Activated CD8-positive, alpha-beta T cell treated with anti-CD3 and anti-CD28 coated beads for 36 hours (primary cell): ENCODE measurements at regions not wholly inside any gene's neighbourhood (a gene's known extent, or its start where the extent isn't known, plus 50 kb on each side); places are given as distances from the start of the nearest gene placed in this dataset.

Experiments
- ATAC-seq: fragments of 200-7000 bp; cut with Tn5 transposase; one replicate; pipeline ENCODE4 v1.10.0; 2021; ENCODE audit warnings: mild to moderate bottlenecking, moderate library complexity
- CTCF ChIA-PET: fragments of 350-600 bp; sonication (Branson Sonifier 250); formaldehyde crosslinking; loops from one replicate; lab custom pipeline; 2021; ENCODE audit warnings: antibody characterized with exemption; lab: Charles Lee
- POLR2A ChIA-PET: fragments of 350-600 bp; sonication (Branson Sonifier 250); formaldehyde crosslinking; loops from one replicate; lab custom pipeline; 2021; ENCODE audit warnings: antibody characterized with exemption; lab: Charles Lee
- DNase-seq: peaks from one replicate; pipeline ENCODE4 v3.0.0-alpha.2; 2020
- H3K27ac Mint-ChIP-seq: one replicate; pipeline ENCODE4 v1.8.0; 2021; ENCODE audit warnings: mild to moderate bottlenecking, mixed read lengths
- H3K27me3 Mint-ChIP-seq: one replicate; pipeline ENCODE4 v1.8.0; 2021; ENCODE audit warnings: mixed read lengths
- H3K36me3 Mint-ChIP-seq: one replicate; pipeline ENCODE4 v1.8.0; 2021; ENCODE audit warnings: low read depth, mixed read lengths
- H3K4me1 Mint-ChIP-seq: one replicate; pipeline ENCODE4 v1.8.0; 2021; ENCODE audit warnings: low read depth, mixed read lengths
- H3K4me3 Mint-ChIP-seq: one replicate; pipeline ENCODE4 v1.8.0; 2021; ENCODE audit warnings: mild to moderate bottlenecking, moderate library complexity, mixed read lengths
- H3K9me3 Mint-ChIP-seq: one replicate; pipeline ENCODE4 v1.8.0; 2021; ENCODE audit warnings: mixed read lengths
- intact Hi-C: fragments of 100-400 bp; cut with micrococcal nuclease; formaldehyde crosslinking; loops from one replicate; pipeline ENCODE4 v1.10.0; 2022
- TF ChIP-seq, protein P1 (sequence below): fragments of 200-600 bp; IDR thresholded peaks from one replicate; pipeline ENCODE4 v1.8.0; 2022; ENCODE audit warnings: antibody characterized with exemption, mild to moderate bottlenecking

DNA sequence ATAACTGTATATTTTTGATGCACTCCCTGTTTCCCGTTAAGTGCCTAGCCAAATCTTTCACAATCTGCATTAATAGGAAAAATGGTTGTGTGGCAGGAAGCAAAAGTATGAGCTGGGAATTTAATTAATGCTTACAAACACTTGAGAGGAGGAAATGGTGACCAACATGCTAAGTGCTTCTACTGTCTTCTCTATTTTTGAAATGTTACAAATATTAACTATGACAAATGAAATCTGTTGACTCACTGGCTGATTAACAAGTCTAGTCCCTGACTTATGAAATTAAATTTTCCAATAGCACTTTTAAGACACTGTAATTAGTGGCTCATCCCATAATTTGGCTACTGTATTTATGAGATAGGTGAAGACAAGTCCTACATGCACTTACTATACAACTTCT, 446.9 kb upstream of the DPPA4 start:
- H3K27ac Mint-ChIP-seq = no peak overlapping the region
- CTCF ChIA-PET = no interaction called here
- H3K9me3 Mint-ChIP-seq = peaks cover 3% of the 10 kb centered on the region
- intact Hi-C loops = no loop called here
- no peak for ATAC-seq
- DNase-seq = no peak
- H3K4me1 Mint-ChIP-seq = peaks cover 3% of the 10 kb centered on the region
- H3K4me3 Mint-ChIP-seq = no peak overlapping the region
- H3K27me3 Mint-ChIP-seq = no peaks in the 10 kb centered on the region
- POLR2A ChIA-PET = no interaction called here
- H3K36me3 Mint-ChIP-seq = no peaks in the 10 kb centered on the region
- TF ChIP-seq, protein P1, sequence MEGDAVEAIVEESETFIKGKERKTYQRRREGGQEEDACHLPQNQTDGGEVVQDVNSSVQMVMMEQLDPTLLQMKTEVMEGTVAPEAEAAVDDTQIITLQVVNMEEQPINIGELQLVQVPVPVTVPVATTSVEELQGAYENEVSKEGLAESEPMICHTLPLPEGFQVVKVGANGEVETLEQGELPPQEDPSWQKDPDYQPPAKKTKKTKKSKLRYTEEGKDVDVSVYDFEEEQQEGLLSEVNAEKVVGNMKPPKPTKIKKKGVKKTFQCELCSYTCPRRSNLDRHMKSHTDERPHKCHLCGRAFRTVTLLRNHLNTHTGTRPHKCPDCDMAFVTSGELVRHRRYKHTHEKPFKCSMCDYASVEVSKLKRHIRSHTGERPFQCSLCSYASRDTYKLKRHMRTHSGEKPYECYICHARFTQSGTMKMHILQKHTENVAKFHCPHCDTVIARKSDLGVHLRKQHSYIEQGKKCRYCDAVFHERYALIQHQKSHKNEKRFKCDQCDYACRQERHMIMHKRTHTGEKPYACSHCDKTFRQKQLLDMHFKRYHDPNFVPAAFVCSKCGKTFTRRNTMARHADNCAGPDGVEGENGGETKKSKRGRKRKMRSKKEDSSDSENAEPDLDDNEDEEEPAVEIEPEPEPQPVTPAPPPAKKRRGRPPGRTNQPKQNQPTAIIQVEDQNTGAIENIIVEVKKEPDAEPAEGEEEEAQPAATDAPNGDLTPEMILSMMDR = no peak

DNA sequence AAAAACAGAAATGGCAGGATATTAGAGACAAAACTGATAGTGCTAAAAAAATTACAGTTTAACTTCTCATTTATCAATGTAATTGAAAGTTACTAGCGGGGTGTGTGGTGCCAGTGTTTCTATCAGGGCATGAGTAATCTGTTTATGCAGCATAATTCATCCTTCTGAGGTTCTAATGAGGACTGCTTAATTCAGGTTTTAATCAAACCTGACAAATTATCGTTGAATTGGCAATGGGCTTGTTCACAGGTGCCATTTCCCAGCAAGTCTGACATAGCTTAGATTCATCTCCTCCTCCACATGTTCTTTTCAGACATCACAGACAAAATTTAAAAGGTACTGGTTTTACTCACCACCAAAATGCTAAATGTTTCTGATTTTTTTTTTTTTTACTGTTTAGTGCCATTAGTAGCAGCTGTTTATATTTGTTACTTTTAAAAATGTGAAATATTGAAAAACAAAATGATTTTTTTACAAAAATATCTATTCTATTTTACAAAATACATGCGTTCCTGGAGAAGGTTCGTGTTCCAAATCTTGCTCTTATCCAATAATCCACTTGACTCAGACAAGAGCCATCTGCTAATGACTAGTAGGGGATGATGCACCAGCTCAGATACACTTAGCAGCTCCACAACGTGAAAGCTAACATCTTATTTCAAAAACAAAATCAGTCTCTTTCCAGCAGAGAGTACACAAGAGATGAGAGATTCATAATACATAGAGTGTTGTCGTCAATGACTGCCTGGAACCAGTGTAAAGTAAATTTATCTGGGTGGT, 447.7 kb upstream of the DPPA4 start:
- DNase-seq = no peak
- Mint-ChIP-seq H3K4me3 (no peak overlapping the region), H3K36me3 (no peaks in the 10 kb centered on the region), H3K4me1 (peaks cover 3% of the 10 kb centered on the region), H3K9me3 (no peaks in the 10 kb centered on the region), H3K27ac (no peak overlapping the region), H3K27me3 (no peaks in the 10 kb centered on the region)
- POLR2A ChIA-PET = interaction anchor here (1.1 kb wide), 1 partner anchor 19 kb away, joined by 3 read pairs; no protein-coding TSS in a partner anchor
- ATAC-seq = no peak
- CTCF ChIA-PET = no interaction called here
- TF ChIP-seq, protein P1 = no peak
- intact Hi-C loops = no loop called here

DNA sequence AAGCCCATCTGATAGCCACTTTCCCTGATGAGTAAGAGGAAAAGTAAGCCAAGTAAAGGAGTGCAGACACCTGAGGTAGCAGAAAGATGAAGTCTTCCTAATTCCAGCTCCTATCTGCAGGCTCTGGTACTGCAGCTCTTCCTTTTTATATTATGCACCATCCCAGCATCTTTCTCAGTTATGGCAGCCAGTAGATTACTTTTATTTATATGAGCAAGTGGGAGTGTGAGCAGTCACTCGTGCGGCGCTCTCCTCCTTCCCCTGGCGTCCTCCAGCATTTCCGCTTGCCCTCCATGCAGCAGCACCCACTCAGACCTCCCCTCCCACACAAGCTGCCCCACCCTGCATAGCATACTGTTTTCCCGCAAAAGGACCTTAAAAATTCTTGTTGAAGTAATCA, 465.9 kb upstream of the DPPA4 start:
- intact Hi-C loops = loop anchor here (10.0 kb wide), 1 partner anchor 1742 kb away; the partner anchor contains the start of gene CD96
- Mint-ChIP-seq H3K27me3 (no peaks in the 10 kb centered on the region), H3K4me1 (peaks cover 50% of the 10 kb centered on the region), H3K9me3 (peaks cover 19% of the 10 kb centered on the region), H3K36me3 (peaks cover 10% of the 10 kb centered on the region), H3K4me3 (no peak overlapping the region), H3K27ac (no peak overlapping the region)
- no peak for ATAC-seq
- CTCF ChIA-PET = interaction anchor here (1.4 to 3.2 kb wide), 2 partner anchors 10 to 50 kb away, joined by 4 to 18 read pairs; no protein-coding TSS in a partner anchor
- DNase-seq = no peak
- TF ChIP-seq, protein P1 = no peak
- POLR2A ChIA-PET = no interaction called here

DNA sequence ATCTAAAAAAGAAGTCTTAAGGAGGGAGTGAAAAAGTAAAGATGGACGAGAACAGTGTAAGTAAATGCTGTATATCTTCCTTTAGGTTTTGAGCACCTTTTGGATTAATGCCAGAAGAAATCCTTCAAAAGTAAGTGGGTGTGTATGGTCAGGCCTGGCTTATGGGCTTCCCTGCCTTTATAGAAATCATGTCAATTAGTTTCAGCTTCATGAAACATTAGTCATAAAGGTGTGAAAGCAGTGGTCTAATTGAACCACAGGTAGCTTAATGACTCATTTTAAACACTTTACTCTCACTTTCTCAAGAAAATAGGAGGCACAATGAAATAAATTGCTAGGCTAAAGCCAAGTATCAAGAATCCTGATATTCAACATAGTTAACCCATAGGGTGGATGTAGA, 467.4 kb upstream of the DPPA4 start:
- Mint-ChIP-seq H3K4me3 (no peak overlapping the region), H3K27me3 (no peaks in the 10 kb centered on the region), H3K27ac (peak overlapping the region; percentile 18), H3K4me1 (peaks cover 50% of the 10 kb centered on the region), H3K9me3 (peaks cover 17% of the 10 kb centered on the region), H3K36me3 (peaks cover 10% of the 10 kb centered on the region)
- ChIA-PET POLR2A (interaction anchor here (0.8 to 1.0 kb wide), 2 partner anchors 13 to 19 kb away, joined by 3 read pairs; no protein-coding TSS in a partner anchor), CTCF (interaction anchor here (3.2 kb wide), 1 partner anchor 11 kb away, joined by 18 read pairs; no protein-coding TSS in a partner anchor)
- intact Hi-C loops = loop anchor here (10.0 kb wide), 1 partner anchor 1740 kb away; the partner anchor contains the start of gene CD96
- ATAC-seq (peak; percentile 55), DNase-seq (peak; percentile 36)
- TF ChIP-seq, protein P1 = no peak

DNA sequence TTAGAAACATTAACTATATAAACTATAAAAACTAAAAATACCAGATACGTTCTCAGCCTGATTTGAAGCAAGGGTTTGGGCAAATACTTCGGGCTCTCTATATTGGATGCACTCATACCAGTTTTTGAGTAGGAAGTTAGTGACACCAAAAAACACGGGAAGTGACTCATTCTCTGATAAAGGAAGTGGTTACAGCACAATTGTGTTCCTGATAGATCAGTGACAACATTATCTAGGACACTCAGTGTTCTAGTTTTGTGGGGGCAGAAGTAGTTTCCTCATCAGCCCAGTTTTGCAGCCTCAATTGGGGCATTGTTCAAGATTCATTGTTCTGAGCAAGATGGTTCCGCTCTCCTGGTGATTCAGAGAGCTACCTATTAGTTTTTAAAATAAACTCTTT, 469.6 kb upstream of the DPPA4 start:
- CTCF ChIA-PET = no interaction called here

More for the DNA sequence above, 469.6 kb upstream of the DPPA4 start:
- Mint-ChIP-seq H3K36me3 (peaks cover 6% of the 10 kb centered on the region), H3K4me1 (peaks cover 43% of the 10 kb centered on the region), H3K27ac (peak overlapping the region; percentile 65), H3K27me3 (no peaks in the 10 kb centered on the region), H3K9me3 (peaks cover 13% of the 10 kb centered on the region), H3K4me3 (peak overlapping the region; percentile 33)
- ATAC-seq (peak; percentile 86), DNase-seq (peak; percentile 53)
- POLR2A ChIA-PET = no interaction called here
- TF ChIP-seq, protein P1 = no peak
- intact Hi-C loops = loop anchor here (10.0 kb wide), 1 partner anchor 1738 kb away; the partner anchor contains the start of gene CD96
